Inferior parietal cortex (tissue), 1 donor: ENCODE measurements at regions not wholly inside any gene's neighbourhood (a gene's known extent, or its start where the extent isn't known, plus 50 kb on each side); places are given as distances from the start of the nearest gene placed in this dataset.

Experiments used
- DNase-seq: peaks from one replicate; pipeline ENCODE4 v3.0.0-alpha.2; 2016; ENCODE audit errors: extremely low spot score

- DNase-seq = no peak
Observed at GRCh38 chr7:46989247-46989646, 592.7 kb downstream of the TNS3 start.

DNA sequence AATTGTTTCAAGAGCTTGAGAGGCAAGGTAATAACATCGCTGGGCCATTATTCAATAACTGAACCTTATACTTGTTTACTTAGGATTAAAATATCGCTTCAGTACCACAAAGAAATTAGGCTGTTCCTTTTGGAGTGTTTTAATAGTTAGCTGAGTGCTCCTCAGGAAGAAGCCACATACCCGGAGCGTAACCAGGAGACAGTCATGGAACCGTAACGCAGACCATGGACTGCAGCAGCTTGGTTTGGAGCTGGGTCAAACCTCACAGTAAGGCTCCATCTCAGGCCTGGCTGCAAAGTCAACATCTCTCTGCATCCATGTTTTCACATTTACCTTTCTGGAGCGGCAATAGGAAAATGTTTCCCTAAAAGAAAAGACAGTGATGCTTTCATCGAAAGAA lies 599.0 kb downstream of the TNS3 start:
- DNase-seq = no peak

DNA sequence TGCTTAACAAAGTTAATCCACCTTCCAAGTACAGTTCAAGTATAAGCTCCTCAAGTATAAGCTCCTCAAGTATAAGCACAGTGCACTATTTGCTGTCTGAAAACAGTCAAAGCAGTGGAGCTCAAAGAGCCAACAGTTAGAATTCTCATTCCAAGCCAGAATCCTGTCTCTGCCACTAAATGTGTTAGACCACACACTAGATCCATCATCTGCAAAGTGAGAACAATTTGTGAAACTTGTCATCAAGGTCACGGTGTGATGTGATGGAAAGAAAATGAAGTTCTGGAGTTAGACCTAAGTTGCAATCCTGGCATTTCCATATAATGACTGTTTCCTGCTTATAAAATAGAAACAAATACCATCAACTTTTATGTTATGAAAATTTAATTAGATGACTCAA lies 602.5 kb downstream of the TNS3 start:
- no peak for DNase-seq

- DNase-seq = no peak
Observed at GRCh38 chr7:46975493-46975892, 606.4 kb downstream of the TNS3 start.

GRCh38 chr7:46972205-46972604 lies 609.7 kb downstream of the TNS3 start:
- DNase-seq = no peak

- DNase-seq = no peak
Observed at GRCh38 chr7:46970476-46970875, 611.4 kb downstream of the TNS3 start.

- DNase-seq = no peak
Observed at GRCh38 chr7:46970131-46970430, 611.8 kb downstream of the TNS3 start.

DNA sequence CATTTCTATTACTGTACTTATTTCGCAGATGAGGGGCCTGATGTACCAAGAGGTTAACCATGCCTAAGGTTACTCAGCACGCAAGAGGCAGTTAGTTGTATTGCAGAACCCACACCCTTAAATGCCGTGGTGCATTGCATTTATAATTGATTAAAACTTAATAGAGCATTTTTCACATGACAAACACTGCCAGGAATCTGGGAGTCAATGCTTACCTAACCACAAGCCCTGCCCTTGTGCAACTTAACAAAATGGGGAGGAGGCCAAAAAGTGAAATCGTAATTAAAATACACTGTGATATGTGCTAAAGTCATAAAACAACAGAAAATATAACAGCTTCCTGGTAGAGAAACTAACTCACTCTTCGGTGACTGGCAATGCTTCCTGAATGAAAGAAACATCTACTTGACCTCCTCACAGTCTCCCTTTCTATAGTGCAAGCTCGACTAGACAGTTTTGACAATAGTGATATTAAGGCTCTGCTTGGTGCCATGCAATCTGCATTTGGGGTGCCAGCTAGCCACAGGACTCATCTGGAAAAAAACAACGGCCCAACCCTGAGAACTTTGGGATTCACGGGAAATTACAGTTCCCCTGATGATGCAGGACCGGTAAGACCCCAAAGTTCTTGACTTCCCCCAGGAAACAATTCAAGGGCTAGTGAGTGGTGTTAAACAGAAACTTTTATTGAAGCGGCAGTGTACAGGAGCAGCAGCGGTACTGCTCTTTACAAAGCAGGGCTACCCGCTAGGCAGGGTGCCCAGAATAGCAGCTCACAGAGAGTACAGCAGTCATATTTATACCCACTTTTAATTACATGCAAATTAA lies 612.4 kb downstream of the TNS3 start:
- no peak for DNase-seq

- no peak for DNase-seq
Observed at GRCh38 chr7:46968003-46968402, 613.9 kb downstream of the TNS3 start.

GRCh38 chr7:46963719-46964118 lies 618.2 kb downstream of the TNS3 start:
- no peak for DNase-seq

- no peak for DNase-seq
Observed at GRCh38 chr7:46960970-46961369, 620.9 kb downstream of the TNS3 start.

GRCh38 chr7:46957195-46957594 lies 624.7 kb downstream of the TNS3 start:
- no peak for DNase-seq

DNA sequence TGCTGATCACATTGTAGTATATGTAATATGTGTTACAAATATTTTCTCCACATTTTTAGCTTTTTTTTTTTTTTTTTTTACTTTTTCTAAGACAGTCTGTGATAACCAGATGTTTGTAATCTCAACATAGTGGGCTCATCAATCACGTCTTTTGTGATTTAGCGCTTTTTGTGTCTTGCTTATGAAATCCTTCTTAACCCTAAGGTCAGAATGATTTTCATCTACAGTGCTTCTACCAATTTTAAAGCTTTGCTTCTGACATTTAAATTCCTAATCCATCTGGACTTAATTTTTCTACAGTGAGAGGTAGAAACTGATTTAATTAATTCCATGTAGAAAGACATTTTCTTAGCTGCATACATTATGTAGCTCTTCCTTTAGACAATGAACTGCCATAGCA lies 626.4 kb downstream of the TNS3 start:
- DNase-seq = no peak

DNA sequence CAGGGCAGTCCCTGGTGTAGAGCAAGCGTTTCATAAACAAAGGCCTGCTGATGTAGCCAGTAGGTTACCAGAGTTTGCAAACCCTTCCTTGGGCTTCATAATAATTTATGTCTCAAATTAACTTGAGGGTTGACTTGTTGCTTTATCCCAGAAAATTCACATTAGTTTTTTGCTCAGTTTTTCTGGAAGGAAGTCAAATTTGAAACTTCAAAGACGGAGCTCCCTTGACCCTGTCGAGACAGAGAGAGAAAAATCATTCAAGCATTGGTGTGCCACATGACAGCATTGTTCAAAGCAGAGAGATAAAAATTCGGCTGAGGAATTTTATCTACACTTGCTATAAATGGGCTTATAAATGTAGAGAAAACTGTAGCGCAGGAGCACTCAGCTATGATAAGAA lies 627.7 kb downstream of the TNS3 start:
- no peak for DNase-seq

- DNase-seq = no peak
Observed at GRCh38 chr7:46953008-46953407, 628.9 kb downstream of the TNS3 start.

DNA sequence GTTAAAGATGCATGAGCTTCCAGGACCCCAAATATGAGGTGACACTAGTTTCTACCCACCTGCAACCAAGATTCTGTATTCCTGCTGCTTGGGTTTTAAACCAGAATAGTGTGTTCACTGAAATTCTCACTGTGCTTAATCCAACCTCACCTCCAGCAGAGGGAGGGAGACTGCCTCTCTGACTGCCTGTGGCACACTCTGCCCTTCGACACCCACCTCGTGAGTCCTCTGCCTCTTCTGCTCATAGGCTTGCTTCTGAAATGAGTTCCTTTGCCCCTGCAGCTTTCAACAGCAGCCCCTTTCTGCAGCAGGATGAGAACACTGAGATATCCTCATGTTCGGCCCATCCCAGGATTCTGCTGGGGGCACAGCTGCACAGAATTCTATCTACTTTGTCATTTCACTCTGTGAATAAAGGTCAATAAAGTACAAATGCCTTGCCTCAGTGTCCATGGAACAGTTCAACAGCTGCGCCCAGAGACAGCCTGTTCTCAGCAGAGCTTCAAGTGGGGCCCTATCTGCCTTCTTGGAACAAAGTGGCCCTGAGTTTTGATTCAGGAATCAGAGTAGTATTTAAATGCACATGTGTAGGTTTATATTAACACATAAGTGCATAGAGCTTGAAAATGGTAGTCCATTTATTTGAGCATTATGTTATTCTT lies 632.5 kb downstream of the TNS3 start:
- no peak for DNase-seq

DNA sequence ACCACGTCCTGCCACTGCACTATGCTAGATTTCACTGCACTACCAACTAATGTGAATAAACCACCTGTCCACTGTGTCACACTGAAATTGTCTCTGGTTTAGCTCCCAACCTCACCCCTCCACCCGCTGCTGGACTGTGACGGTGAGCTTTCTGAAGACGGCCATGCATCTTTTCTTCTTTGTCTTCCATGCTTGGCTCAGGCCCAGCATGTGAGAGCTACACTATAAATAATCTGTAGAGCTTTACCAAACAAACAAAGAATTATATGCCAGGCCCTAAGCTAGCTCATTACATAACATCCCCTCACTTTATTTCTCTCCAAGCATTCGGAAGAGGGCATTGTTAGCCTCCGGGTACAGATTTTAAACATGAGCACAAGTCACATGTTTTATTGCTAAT lies 633.2 kb downstream of the TNS3 start:
- DNase-seq = no peak

- DNase-seq = no peak
Observed at GRCh38 chr7:46945328-46945727, 636.6 kb downstream of the TNS3 start.

DNA sequence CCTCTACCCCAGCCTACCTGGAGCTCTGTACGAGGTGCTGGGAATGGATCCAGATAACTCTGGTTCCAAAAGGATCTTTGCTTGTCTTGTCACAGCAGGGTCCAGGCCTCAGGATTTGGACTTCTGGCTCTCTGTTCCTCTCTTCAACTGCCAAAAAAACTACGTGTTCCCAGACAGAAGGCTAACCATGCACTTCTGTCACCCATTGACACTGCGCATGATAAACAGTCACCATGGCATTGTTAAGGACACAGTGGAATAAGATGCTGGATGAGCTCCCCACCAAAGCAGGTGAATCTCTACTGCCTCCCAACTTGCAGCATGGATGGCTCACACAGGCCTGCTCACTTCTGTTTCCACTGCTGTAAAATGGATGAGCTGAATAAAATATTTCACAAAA lies 637.9 kb downstream of the TNS3 start:
- DNase-seq = no peak

GRCh38 chr7:46942574-46942973 lies 639.3 kb downstream of the TNS3 start:
- no peak for DNase-seq

- no peak for DNase-seq
Observed at GRCh38 chr7:46940178-46940577, 641.7 kb downstream of the TNS3 start.

DNA sequence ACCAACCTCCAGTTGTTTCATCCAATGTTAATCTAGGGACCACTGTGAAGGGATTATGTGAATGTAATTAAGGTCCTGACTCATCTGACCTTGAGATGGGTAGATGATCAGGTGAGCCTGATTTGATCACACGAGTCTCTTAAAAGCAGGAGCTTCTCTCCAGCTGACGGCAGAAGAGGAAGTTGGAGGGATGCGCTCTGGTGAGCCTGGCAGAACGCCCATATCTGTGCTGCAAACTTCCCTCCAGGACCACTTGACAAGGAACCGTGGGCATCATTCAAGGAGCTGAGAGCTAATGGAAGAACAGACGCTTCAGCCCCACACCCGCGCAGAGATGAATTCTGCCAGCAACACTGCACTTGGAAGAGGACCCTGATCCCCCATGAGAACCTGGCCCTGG lies 642.4 kb downstream of the TNS3 start:
- no peak for DNase-seq

DNA sequence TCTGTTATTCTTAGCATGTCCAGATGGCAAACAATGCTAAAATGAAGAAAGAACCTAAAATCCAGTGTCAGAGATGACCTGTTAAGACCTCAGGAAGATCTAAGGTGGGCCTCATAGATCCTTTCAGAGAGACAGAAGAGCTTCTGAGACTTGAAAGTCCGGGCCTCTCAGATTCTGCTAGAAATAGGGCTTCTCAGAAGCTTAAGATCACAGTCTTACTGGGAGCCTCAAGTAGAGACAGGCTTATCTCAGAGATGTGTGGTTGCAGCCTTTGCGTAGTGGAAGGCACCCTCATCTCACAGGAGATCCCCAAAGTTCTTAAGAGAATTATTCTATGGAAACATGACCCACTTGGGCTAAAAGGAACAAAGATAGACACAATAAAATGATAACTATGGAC lies 642.8 kb downstream of the TNS3 start:
- DNase-seq = no peak

DNA sequence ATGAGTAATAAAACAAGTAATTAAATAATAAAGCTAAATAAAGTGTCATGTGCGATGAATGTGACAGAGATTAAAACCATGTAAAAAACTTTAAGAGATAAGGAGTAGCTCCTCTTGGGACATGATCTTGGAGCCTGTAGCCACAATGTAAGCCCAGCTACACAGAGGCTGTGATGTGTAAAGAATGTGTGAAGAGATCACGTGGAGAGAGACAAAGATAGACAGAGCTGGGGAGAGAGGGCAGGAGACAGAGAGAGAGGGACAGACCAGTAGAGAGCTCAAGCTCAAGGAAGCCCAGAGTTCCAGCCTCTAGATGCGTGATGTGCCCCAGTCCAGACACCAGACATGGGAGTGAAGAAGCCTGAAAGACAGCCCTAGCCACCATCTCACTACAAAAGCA lies 644.1 kb downstream of the TNS3 start:
- DNase-seq = no peak
